Astrocyte (in vitro differentiated cells and primary cell): ENCODE measurements at regions not wholly inside any gene's neighbourhood (a gene's known extent, or its start where the extent isn't known, plus 50 kb on each side); places are given as distances from the start of the nearest gene placed in this dataset.

Source experiments
- DNase-seq: peaks from one replicate; pipeline ENCODE4 v3.0.0-alpha.2; 2010; ENCODE audit warnings: low read depth
- FAIRE-seq: peaks from 2 replicates; lab custom pipeline; 2011; peaks lifted over from hg19 to GRCh38; lab: Jason Lieb, UNC
- H2AFZ ChIP-seq: 2 replicates; pipeline ENCODE4 v1.6.0; 2012; ENCODE audit warnings: low read depth, low read length, inconsistent platforms
- H3K27ac ChIP-seq: 2 replicates; pipeline ENCODE4 v1.5.1; 2011; ENCODE audit warnings: low read depth, low read length, inconsistent platforms
- H3K27me3 ChIP-seq: 2 replicates; pipeline ENCODE4 v1.6.0; 2011; ENCODE audit warnings: low read length, inconsistent platforms; ENCODE audit not compliant: insufficient read depth
- H3K36me3 ChIP-seq: 2 replicates; pipeline ENCODE4 v1.5.1; 2011; ENCODE audit warnings: low read length, inconsistent platforms; ENCODE audit not compliant: insufficient read depth
- H3K4me1 ChIP-seq: 2 replicates; pipeline ENCODE4 v1.5.1; 2011; ENCODE audit warnings: low read length, inconsistent platforms; ENCODE audit not compliant: insufficient read depth
- H3K4me2 ChIP-seq: 2 replicates; pipeline ENCODE4 v1.6.0; 2012; ENCODE audit warnings: low read length, inconsistent platforms
- H3K4me3 ChIP-seq: 2 replicates; pipeline ENCODE4 v1.5.1; 2011; ENCODE audit warnings: low read depth, mild to moderate bottlenecking, low read length, inconsistent platforms; ENCODE audit not compliant: insufficient read depth
- H3K79me2 ChIP-seq: 2 replicates; pipeline ENCODE4 v1.6.0; 2012; ENCODE audit warnings: mild to moderate bottlenecking, low read length, inconsistent platforms; ENCODE audit not compliant: insufficient read depth
- H3K9ac ChIP-seq: 2 replicates; pipeline ENCODE4 v1.6.0; 2012; ENCODE audit warnings: mild to moderate bottlenecking, low read length, inconsistent platforms
- H3K9me3 ChIP-seq: 2 replicates; pipeline ENCODE4 v1.5.1; 2012; ENCODE audit warnings: low read depth, mild to moderate bottlenecking, low read length, inconsistent platforms; ENCODE audit not compliant: insufficient read depth
- H4K20me1 ChIP-seq: 2 replicates; pipeline ENCODE4 v1.6.0; 2012; ENCODE audit warnings: low read length, inconsistent platforms; ENCODE audit not compliant: insufficient read depth
- H3K27ac Mint-ChIP-seq: one replicate; pipeline ENCODE4 v1.8.0; 2021; ENCODE audit warnings: mild to moderate bottlenecking, mixed read lengths; ENCODE audit not compliant: unreplicated experiment
- H3K27me3 Mint-ChIP-seq: one replicate; pipeline ENCODE4 v1.8.0; 2021; ENCODE audit warnings: low read depth, mixed read lengths; ENCODE audit not compliant: unreplicated experiment
- H3K36me3 Mint-ChIP-seq: one replicate; pipeline ENCODE4 v1.8.0; 2021; ENCODE audit warnings: low read depth, mixed read lengths; ENCODE audit not compliant: unreplicated experiment
- H3K4me1 Mint-ChIP-seq: one replicate; pipeline ENCODE4 v1.8.0; 2021; ENCODE audit warnings: low read depth, mixed read lengths; ENCODE audit not compliant: unreplicated experiment
- H3K4me3 Mint-ChIP-seq: one replicate; pipeline ENCODE4 v1.8.0; 2021; ENCODE audit warnings: mild to moderate bottlenecking, moderate library complexity, mixed read lengths; ENCODE audit not compliant: unreplicated experiment
- H3K9me3 Mint-ChIP-seq: one replicate; pipeline ENCODE4 v1.8.0; 2021; ENCODE audit warnings: mild to moderate bottlenecking, mixed read lengths; ENCODE audit not compliant: unreplicated experiment
- EZH2 ChIP-seq: IDR thresholded peaks from 2 replicates; pipeline ENCODE4 v1.6.1; 2012; ENCODE audit warnings: mild to moderate bottlenecking, low read length, inconsistent platforms; ENCODE audit not compliant: insufficient read depth
- TF ChIP-seq, protein P1 (sequence below): IDR thresholded peaks from 2 replicates; pipeline ENCODE4 v1.5.1; 2011; ENCODE audit warnings: low read depth, mild to moderate bottlenecking, inconsistent platforms, low read length, moderate library complexity; ENCODE audit not compliant: insufficient read depth

DNA sequence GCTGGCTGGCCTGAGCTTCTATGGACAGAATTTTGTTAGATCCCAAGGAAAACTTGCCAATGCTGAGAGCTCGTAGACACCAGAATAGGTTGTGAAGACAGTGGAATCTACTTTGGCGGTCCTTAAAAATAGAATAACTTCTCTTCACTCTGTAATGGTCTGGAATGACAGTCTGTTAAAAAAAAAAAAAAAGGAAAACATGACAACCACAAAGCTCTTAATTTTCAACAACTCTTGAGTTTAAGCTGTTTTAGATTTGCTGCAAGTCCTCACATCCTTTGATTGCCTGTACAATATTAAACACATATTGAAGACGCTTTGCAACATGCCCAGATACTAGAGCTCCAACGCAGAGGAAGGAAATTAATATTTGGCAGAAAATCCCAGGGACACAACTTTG is 122.8 kb upstream of the GALNT15 start:
- no peaks in the 10 kb centered on the region for H3K36me3 ChIP-seq
- peaks cover 11% of the 10 kb centered on the region for H3K4me1 ChIP-seq
- H3K4me2 ChIP-seq: no peak overlapping the region
- no peak overlapping the region for H3K27ac ChIP-seq
- Mint-ChIP-seq H3K4me3 (no peak overlapping the region), H3K36me3 (no peaks in the 10 kb centered on the region), H3K27me3 (no peaks in the 10 kb centered on the region), H3K4me1 (peaks cover 9% of the 10 kb centered on the region), H3K27ac (peak overlapping the region; percentile 73), H3K9me3 (peaks cover 2% of the 10 kb centered on the region)
- DNase-seq: no peak
- no peak for FAIRE-seq
- H4K20me1 ChIP-seq: no peaks in the 10 kb centered on the region
- TF ChIP-seq EZH2: no peak
- no peaks in the 10 kb centered on the region for H3K79me2 ChIP-seq
- H3K27me3 ChIP-seq: no peaks in the 10 kb centered on the region
- no peak overlapping the region for H3K9ac ChIP-seq
- H3K9me3 ChIP-seq: no peaks in the 10 kb centered on the region
- H3K4me3 ChIP-seq: no peak overlapping the region
- no peak overlapping the region for H2AFZ ChIP-seq

DNA sequence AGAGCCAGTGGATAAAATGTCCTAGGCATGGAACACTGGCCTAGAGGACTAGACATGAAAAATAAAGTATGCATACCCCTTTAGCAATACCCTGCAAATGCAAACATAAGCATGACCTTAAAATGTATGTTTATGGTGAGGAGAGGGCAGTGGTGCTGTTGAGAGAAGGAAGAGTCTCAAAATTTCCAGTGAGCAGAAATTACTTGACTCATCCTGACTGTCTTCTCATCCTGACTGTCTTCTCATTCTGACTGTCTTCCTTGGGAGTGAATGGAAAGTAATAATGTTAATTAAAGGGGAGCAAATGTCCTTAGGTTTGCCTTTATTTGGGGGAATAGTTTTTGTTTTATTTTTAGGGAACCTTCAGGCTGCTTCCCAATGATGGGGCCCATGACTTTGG is 121.5 kb upstream of the GALNT15 start:
- H2AFZ ChIP-seq: no peak overlapping the region
- H3K27me3 Mint-ChIP-seq: no peaks in the 10 kb centered on the region
- H3K4me1 ChIP-seq: peaks cover 11% of the 10 kb centered on the region
- peaks cover 2% of the 10 kb centered on the region for H3K9me3 Mint-ChIP-seq
- TF ChIP-seq, protein P1, sequence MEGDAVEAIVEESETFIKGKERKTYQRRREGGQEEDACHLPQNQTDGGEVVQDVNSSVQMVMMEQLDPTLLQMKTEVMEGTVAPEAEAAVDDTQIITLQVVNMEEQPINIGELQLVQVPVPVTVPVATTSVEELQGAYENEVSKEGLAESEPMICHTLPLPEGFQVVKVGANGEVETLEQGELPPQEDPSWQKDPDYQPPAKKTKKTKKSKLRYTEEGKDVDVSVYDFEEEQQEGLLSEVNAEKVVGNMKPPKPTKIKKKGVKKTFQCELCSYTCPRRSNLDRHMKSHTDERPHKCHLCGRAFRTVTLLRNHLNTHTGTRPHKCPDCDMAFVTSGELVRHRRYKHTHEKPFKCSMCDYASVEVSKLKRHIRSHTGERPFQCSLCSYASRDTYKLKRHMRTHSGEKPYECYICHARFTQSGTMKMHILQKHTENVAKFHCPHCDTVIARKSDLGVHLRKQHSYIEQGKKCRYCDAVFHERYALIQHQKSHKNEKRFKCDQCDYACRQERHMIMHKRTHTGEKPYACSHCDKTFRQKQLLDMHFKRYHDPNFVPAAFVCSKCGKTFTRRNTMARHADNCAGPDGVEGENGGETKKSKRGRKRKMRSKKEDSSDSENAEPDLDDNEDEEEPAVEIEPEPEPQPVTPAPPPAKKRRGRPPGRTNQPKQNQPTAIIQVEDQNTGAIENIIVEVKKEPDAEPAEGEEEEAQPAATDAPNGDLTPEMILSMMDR: no peak
- TF ChIP-seq EZH2: no peak
- no peaks in the 10 kb centered on the region for H3K36me3 ChIP-seq
- no peak for DNase-seq
- no peak overlapping the region for H3K27ac Mint-ChIP-seq
- no peak overlapping the region for H3K4me3 Mint-ChIP-seq
- no peaks in the 10 kb centered on the region for H3K9me3 ChIP-seq
- no peak overlapping the region for H3K9ac ChIP-seq
- no peaks in the 10 kb centered on the region for H3K79me2 ChIP-seq
- H4K20me1 ChIP-seq: no peaks in the 10 kb centered on the region
- no peak overlapping the region for H3K27ac ChIP-seq
- H3K4me3 ChIP-seq: no peak overlapping the region
- H3K4me1 Mint-ChIP-seq: peaks cover 9% of the 10 kb centered on the region
- no peaks in the 10 kb centered on the region for H3K27me3 ChIP-seq
- H3K4me2 ChIP-seq: no peak overlapping the region
- no peaks in the 10 kb centered on the region for H3K36me3 Mint-ChIP-seq
- FAIRE-seq: no peak

DNA sequence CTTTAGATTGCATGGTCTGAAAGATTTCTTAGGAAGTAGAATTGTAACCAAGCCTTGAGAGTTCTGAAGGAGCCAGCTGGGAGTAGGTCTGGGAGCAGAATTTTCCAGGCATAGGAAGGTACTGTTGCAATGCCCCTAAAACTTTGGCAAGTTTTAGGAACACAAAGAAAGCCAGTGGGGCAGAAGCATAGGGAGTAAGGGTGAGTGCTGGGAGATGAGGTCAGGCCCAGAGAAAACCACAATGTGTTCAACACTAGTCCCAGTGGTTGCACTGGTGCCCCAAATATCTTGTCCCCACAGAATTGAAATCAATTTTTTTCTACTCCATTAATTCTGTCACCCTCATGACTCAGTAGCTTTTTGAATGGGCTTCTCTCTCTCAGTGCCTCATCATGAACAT is 120.7 kb upstream of the GALNT15 start:
- Histone ChIP-seq H3K9me3 (no peaks in the 10 kb centered on the region), H3K27ac (no peak overlapping the region), H2AFZ (no peak overlapping the region), H3K79me2 (no peaks in the 10 kb centered on the region), H4K20me1 (no peaks in the 10 kb centered on the region), H3K4me3 (no peak overlapping the region), H3K36me3 (no peaks in the 10 kb centered on the region), H3K27me3 (no peaks in the 10 kb centered on the region), H3K9ac (no peak overlapping the region), H3K4me1 (peaks cover 10% of the 10 kb centered on the region), H3K4me2 (no peak overlapping the region)
- DNase-seq (no peak), FAIRE-seq (no peak)
- Mint-ChIP-seq H3K9me3 (peaks cover 2% of the 10 kb centered on the region), H3K27ac (no peak overlapping the region), H3K27me3 (no peaks in the 10 kb centered on the region), H3K4me1 (peaks cover 12% of the 10 kb centered on the region), H3K4me3 (no peak overlapping the region), H3K36me3 (no peaks in the 10 kb centered on the region)
- no peak for TF ChIP-seq EZH2
- TF ChIP-seq, protein P1: no peak
